ENCODE measurements at regions not wholly inside any gene's neighbourhood (a gene's known extent, or its start where the extent isn't known, plus 50 kb on each side); places are given as distances from the start of the nearest gene placed in this dataset.

DNA sequence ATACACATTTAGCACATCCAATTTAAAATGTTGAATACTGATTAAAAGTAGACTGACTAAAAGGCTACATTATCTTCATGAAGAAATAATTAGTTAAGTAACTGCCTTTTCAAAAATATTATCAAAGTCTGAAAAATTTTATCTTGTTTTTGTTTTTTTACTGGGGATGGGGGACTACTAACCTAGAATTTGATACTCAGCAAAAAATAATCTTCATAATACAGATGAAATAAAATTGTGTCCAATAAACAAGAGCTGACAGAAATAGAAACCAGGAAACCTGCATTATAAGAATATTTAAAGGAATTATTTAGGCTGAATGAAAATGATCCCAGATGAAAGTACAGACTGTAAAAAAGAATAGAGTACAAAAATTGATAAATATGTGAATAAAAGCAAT, 200.7 kb upstream of the RGPD4 start:
- Histone ChIP-seq H3K9me2 (ENCODE audit: insufficient read depth, low read length) (no peaks in the 10 kb centered on the region), H3K4me3 (ENCODE audit: low read depth, low read length, poor library complexity, severe bottlenecking) (no peak overlapping the region), H2AFZ (ENCODE audit: low read length) (no peak overlapping the region), H3K79me2 (ENCODE audit: insufficient read depth, low read depth, low read length) (no peaks in the 10 kb centered on the region), H3K4me1 (ENCODE audit: insufficient read depth, low read length, poor library complexity, severe bottlenecking) (no peaks in the 10 kb centered on the region), H3K36me3 (ENCODE audit: insufficient read depth, low read length) (no peaks in the 10 kb centered on the region), H4K20me1 (ENCODE audit: insufficient read depth, low read length) (no peaks in the 10 kb centered on the region), H3K27ac (ENCODE audit: low read depth, low read length, poor library complexity, severe bottlenecking) (no peak overlapping the region), H3K9me3 (ENCODE audit: low read length) (no peaks in the 10 kb centered on the region), H3K4me2 (ENCODE audit: low read length) (no peak overlapping the region)
- no peak for TF ChIP-seq EZH2phosphoT487 (IDR thresholded peaks at IDR 0.05; ENCODE audit: borderline replicate concordance, low read depth, low read length)
- TF ChIP-seq, protein P1, sequence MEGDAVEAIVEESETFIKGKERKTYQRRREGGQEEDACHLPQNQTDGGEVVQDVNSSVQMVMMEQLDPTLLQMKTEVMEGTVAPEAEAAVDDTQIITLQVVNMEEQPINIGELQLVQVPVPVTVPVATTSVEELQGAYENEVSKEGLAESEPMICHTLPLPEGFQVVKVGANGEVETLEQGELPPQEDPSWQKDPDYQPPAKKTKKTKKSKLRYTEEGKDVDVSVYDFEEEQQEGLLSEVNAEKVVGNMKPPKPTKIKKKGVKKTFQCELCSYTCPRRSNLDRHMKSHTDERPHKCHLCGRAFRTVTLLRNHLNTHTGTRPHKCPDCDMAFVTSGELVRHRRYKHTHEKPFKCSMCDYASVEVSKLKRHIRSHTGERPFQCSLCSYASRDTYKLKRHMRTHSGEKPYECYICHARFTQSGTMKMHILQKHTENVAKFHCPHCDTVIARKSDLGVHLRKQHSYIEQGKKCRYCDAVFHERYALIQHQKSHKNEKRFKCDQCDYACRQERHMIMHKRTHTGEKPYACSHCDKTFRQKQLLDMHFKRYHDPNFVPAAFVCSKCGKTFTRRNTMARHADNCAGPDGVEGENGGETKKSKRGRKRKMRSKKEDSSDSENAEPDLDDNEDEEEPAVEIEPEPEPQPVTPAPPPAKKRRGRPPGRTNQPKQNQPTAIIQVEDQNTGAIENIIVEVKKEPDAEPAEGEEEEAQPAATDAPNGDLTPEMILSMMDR (conservative IDR thresholded peaks at IDR 0.05; ENCODE audit: low read length) = no peak
- no peak for DNase-seq (ENCODE audit: low spot score)
- BruUV-seq (replicated peaks) = no TSS peak
- POLR2A ChIA-PET = no interaction called here
- CTCF ChIA-PET (ENCODE audit: unreplicated experiment) = no interaction called here
- intact Hi-C loops (cut with micrococcal nuclease; ENCODE audit: unreplicated experiment) = no loop called here

DNA sequence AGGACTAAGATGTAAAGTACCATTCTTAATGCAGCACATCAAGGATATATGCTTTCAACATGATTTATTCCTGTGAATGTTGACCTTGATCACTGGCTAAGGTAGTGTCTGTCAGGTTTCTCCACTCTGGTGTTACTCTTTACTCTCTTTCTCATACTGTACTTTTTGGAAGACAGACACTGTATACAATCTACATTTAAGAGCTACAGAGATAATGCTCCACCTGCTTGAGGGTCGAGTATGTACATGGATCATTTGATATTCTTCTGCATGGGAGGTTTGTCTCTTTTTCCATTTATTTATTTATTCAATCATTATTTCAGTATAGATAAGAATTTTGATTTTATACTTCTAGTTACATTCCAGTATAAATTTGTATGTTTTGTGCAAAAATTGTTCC, 199.5 kb upstream of the RGPD4 start:
- ChIA-PET CTCF (ENCODE audit: unreplicated experiment) (no interaction called here), POLR2A (no interaction called here)
- no peak overlapping the region for H2AFZ ChIP-seq (ENCODE audit: low read length)
- H3K4me2 ChIP-seq (ENCODE audit: low read length) = no peak overlapping the region
- no peak overlapping the region for H3K4me3 ChIP-seq (ENCODE audit: low read depth, low read length, poor library complexity, severe bottlenecking)
- H3K9me3 ChIP-seq (ENCODE audit: low read length) = no peaks in the 10 kb centered on the region
- no peaks in the 10 kb centered on the region for H3K79me2 ChIP-seq (ENCODE audit: insufficient read depth, low read depth, low read length)
- no peaks in the 10 kb centered on the region for H3K9me2 ChIP-seq (ENCODE audit: insufficient read depth, low read length)
- H3K27ac ChIP-seq (ENCODE audit: low read depth, low read length, poor library complexity, severe bottlenecking) = no peak overlapping the region
- no peaks in the 10 kb centered on the region for H3K4me1 ChIP-seq (ENCODE audit: insufficient read depth, low read length, poor library complexity, severe bottlenecking)
- H3K36me3 ChIP-seq (ENCODE audit: insufficient read depth, low read length) = no peaks in the 10 kb centered on the region
- intact Hi-C loops (cut with micrococcal nuclease; ENCODE audit: unreplicated experiment) = no loop called here
- BruUV-seq (replicated peaks) = no TSS peak
- no peaks in the 10 kb centered on the region for H4K20me1 ChIP-seq (ENCODE audit: insufficient read depth, low read length)
- DNase-seq (ENCODE audit: low spot score) = no peak
- TF ChIP-seq, protein P1 (conservative IDR thresholded peaks at IDR 0.05; ENCODE audit: low read length) = no peak
- TF ChIP-seq EZH2phosphoT487 (IDR thresholded peaks at IDR 0.05; ENCODE audit: borderline replicate concordance, low read depth, low read length) = no peak

DNA sequence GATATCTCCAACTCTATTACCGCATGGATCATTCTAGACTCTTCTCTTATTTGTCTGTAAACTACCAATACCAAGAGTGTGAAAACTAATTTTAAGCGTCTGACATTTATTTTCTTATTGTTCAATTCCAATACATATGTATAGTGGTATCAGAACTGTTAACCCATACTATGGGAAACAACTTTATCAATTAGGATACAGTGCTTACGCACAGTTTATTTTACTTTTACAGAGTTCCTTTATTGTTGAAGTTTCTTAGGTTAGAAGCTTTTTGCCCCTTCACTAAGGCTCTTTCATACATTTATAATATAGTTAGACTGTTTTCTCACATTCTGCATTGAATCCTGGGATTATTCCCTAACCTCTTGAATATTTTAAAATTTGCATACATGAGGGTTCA, 198.8 kb upstream of the RGPD4 start:
- Histone ChIP-seq H3K9me3 (ENCODE audit: low read length) (no peaks in the 10 kb centered on the region), H3K9me2 (ENCODE audit: insufficient read depth, low read length) (no peaks in the 10 kb centered on the region), H3K27ac (ENCODE audit: low read depth, low read length, poor library complexity, severe bottlenecking) (no peak overlapping the region), H3K36me3 (ENCODE audit: insufficient read depth, low read length) (no peaks in the 10 kb centered on the region), H3K4me2 (ENCODE audit: low read length) (no peak overlapping the region), H3K4me1 (ENCODE audit: insufficient read depth, low read length, poor library complexity, severe bottlenecking) (no peaks in the 10 kb centered on the region), H4K20me1 (ENCODE audit: insufficient read depth, low read length) (no peaks in the 10 kb centered on the region), H3K4me3 (ENCODE audit: low read depth, low read length, poor library complexity, severe bottlenecking) (no peak overlapping the region), H2AFZ (ENCODE audit: low read length) (no peak overlapping the region), H3K79me2 (ENCODE audit: insufficient read depth, low read depth, low read length) (no peaks in the 10 kb centered on the region)
- DNase-seq (ENCODE audit: low spot score) = no peak
- TF ChIP-seq EZH2phosphoT487 (IDR thresholded peaks at IDR 0.05; ENCODE audit: borderline replicate concordance, low read depth, low read length) = no peak
- TF ChIP-seq, protein P1 (conservative IDR thresholded peaks at IDR 0.05; ENCODE audit: low read length) = no peak
- ChIA-PET CTCF (ENCODE audit: unreplicated experiment) (no interaction called here), POLR2A (no interaction called here)
- no TSS peak for BruUV-seq (replicated peaks)
- intact Hi-C loops (cut with micrococcal nuclease; ENCODE audit: unreplicated experiment) = no loop called here
